ENCODE measurements at regions not wholly inside any gene's neighbourhood (a gene's known extent, or its start where the extent isn't known, plus 50 kb on each side); places are given as distances from the start of the nearest gene placed in this dataset.

GRCh38 chr9:129439242-129439641, 181.7 kb downstream of the C9orf50 start:
- TF ChIP-seq CTCF (conservative IDR thresholded peaks at IDR 0.05 in 1 of 2, IDR thresholded peaks at IDR 0.05 in 1 of 2; ENCODE audit: extremely low read depth in 1 of 2, insufficient read depth in 1 of 2, low read depth in 1 of 2, low read length in 2 of 2): no peak
- no peak for TF ChIP-seq EZH2 (IDR thresholded peaks at IDR 0.05; ENCODE audit: borderline replicate concordance, low read length)

All from mammary epithelial cell (primary cell).